Thyroid gland (tissue), 4 donors: ENCODE measurements at regions not wholly inside any gene's neighbourhood (a gene's known extent, or its start where the extent isn't known, plus 50 kb on each side); places are given as distances from the start of the nearest gene placed in this dataset.

Source experiments
- CTCF ChIP-seq, 6 experiments: fragments of 200-600 bp in 3 of 6; fragments of 450-650 bp in 3 of 6; sonication (generic) in 3 of 6; IDR thresholded peaks; one replicate each; pipeline ENCODE4 v1.5.1; 2016 to 2019; ENCODE audit warnings: antibody characterized with exemption in 6 of 6, mild to moderate bottlenecking in 2 of 6, inconsistent platforms in 1 of 6, moderate library complexity in 1 of 6
- POLR2A ChIP-seq, 2 donors: fragments of 450-650 bp; IDR thresholded peaks; one replicate each; pipeline ENCODE4 v1.6.1; 2017; ENCODE audit warnings: antibody characterized with exemption in 2 of 2, mild to moderate bottlenecking in 2 of 2, moderate library complexity in 1 of 2

- TF ChIP-seq CTCF (IDR thresholded peaks at IDR 0.05) (no peak), POLR2A (IDR thresholded peaks at IDR 0.05) (no peak)
Observed at GRCh38 chr5:12885018-12885417, 980.8 kb upstream of the CTNND2 start.
